A673 (cell line): ENCODE measurements at regions not wholly inside any gene's neighbourhood (a gene's known extent, or its start where the extent isn't known, plus 50 kb on each side); places are given as distances from the start of the nearest gene placed in this dataset.

Experiments used
- BruUV-seq: library from RNA; stranded (reverse); fragments of 400-500 nt; replicated peaks from 2 replicates; lab custom pipeline; 2021; lab: Mats Ljungman, UMichigan
- CTCF ChIA-PET: fragments of 300-600 bp; sonication (Branson Sonifier 250); formaldehyde crosslinking; loops from one replicate; lab custom pipeline; 2022; ENCODE audit warnings: antibody characterized with exemption; lab: Charles Lee
- POLR2A ChIA-PET: fragments of 300-600 bp; sonication (Branson Sonifier 250); formaldehyde crosslinking; loops from one replicate; lab custom pipeline; 2022; ENCODE audit warnings: antibody characterized with exemption; ENCODE audit not compliant: low non-redundant PET; lab: Charles Lee
- DNase-seq: peaks from one replicate; pipeline ENCODE4 v3.0.0-alpha.2; 2015; ENCODE audit warnings: low spot score
- H3K27ac ChIP-seq: fragments of 200-600 bp; sonication (generic); 2 replicates; pipeline ENCODE4 v1.5.1; 2016; ENCODE audit warnings: mixed run types, low read depth, mild to moderate bottlenecking, mixed read lengths, antibody characterized with exemption, low read length; ENCODE audit not compliant: poor library complexity, severe bottlenecking
- H3K27me3 ChIP-seq: fragments of 200-600 bp; sonication (generic); replicated peaks from 2 replicates; pipeline ENCODE4 v1.6.1; 2017; ENCODE audit warnings: mixed run types, low read depth, mild to moderate bottlenecking, mixed read lengths, antibody characterized with exemption, low read length; ENCODE audit not compliant: insufficient read depth, poor library complexity
- H3K36me3 ChIP-seq: fragments of 200-600 bp; sonication (generic); 2 replicates; pipeline ENCODE4 v1.6.1; 2016; ENCODE audit warnings: mixed run types, mild to moderate bottlenecking, mixed read lengths, antibody characterized with exemption, low read length; ENCODE audit not compliant: insufficient read depth, poor library complexity, severe bottlenecking
- H3K4me1 ChIP-seq: fragments of 200-600 bp; sonication (generic); 2 replicates; pipeline ENCODE4 v1.6.1; 2017; ENCODE audit warnings: mixed run types, mild to moderate bottlenecking, mixed read lengths, antibody characterized with exemption, low read length; ENCODE audit not compliant: insufficient read depth, poor library complexity, severe bottlenecking
- H3K4me3 ChIP-seq: fragments of 200-600 bp; sonication (generic); 2 replicates; pipeline ENCODE4 v1.5.1; 2016; ENCODE audit warnings: low read depth, mixed run types, mild to moderate bottlenecking, mixed read lengths, low read length; ENCODE audit not compliant: poor library complexity, severe bottlenecking
- H3K9me3 ChIP-seq: fragments of 200-600 bp; sonication (generic); 2 replicates; pipeline ENCODE4 v1.6.1; 2016; ENCODE audit warnings: mixed run types, low read depth, mild to moderate bottlenecking, mixed read lengths, antibody characterized with exemption, low read length; ENCODE audit not compliant: poor library complexity, severe bottlenecking
- EZH2 ChIP-seq: fragments of 200-600 bp; sonication (generic); IDR thresholded peaks from 2 replicates; pipeline ENCODE4 v1.6.1; 2017; ENCODE audit warnings: borderline replicate concordance, low read depth, mild to moderate bottlenecking, mixed read lengths, antibody characterized with exemption, low read length; ENCODE audit not compliant: poor library complexity, severe bottlenecking
- intact Hi-C: fragments of 100-400 bp; cut with micrococcal nuclease; formaldehyde crosslinking; loops from one replicate; pipeline ENCODE4 v1.10.0; 2022; ENCODE audit not compliant: unreplicated experiment
- TF ChIP-seq, protein P1 (sequence below): fragments of 300-800, 200-600 bp; sonication (generic); conservative IDR thresholded peaks from 2 replicates; pipeline ENCODE4 v1.5.1; 2017; ENCODE audit warnings: low read depth, mild to moderate bottlenecking, antibody characterized with exemption, low read length, moderate library complexity, mixed read lengths

DNA sequence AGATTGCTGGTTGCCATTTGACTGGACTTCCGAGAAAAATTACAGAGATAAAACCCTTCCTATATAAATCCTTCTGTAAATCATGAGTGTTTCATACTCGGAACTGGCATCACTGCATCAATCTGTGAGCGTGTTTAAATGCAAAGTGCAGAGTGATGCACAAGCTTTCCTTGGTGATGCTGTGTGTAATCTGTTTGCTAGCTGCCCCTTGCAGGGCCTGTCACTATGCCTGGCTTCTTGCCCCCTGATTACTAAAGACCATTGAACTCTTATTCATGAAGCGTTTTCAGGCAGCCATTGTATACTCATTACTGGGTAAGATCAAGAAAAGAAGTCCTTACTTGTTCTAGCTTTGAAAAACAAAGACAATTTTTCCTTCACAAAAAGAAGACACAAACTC is 266.9 kb upstream of the FANCL start:
- Histone ChIP-seq H3K27ac (no peak overlapping the region), H3K36me3 (no peaks in the 10 kb centered on the region), H3K9me3 (no peaks in the 10 kb centered on the region), H3K27me3 (no peaks in the 10 kb centered on the region), H3K4me1 (no peaks in the 10 kb centered on the region), H3K4me3 (no peak overlapping the region)
- intact Hi-C loops = no loop called here
- TF ChIP-seq, protein P1, sequence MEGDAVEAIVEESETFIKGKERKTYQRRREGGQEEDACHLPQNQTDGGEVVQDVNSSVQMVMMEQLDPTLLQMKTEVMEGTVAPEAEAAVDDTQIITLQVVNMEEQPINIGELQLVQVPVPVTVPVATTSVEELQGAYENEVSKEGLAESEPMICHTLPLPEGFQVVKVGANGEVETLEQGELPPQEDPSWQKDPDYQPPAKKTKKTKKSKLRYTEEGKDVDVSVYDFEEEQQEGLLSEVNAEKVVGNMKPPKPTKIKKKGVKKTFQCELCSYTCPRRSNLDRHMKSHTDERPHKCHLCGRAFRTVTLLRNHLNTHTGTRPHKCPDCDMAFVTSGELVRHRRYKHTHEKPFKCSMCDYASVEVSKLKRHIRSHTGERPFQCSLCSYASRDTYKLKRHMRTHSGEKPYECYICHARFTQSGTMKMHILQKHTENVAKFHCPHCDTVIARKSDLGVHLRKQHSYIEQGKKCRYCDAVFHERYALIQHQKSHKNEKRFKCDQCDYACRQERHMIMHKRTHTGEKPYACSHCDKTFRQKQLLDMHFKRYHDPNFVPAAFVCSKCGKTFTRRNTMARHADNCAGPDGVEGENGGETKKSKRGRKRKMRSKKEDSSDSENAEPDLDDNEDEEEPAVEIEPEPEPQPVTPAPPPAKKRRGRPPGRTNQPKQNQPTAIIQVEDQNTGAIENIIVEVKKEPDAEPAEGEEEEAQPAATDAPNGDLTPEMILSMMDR = no peak
- DNase-seq = no peak
- POLR2A ChIA-PET = no interaction called here
- CTCF ChIA-PET = no interaction called here
- no TSS peak for BruUV-seq

GRCh38 chr2:58503918-58504317 is 262.8 kb upstream of the FANCL start:
- Histone ChIP-seq H3K27me3 (no peaks in the 10 kb centered on the region), H3K27ac (no peak overlapping the region), H3K9me3 (no peaks in the 10 kb centered on the region), H3K36me3 (no peaks in the 10 kb centered on the region), H3K4me1 (no peaks in the 10 kb centered on the region), H3K4me3 (no peak overlapping the region)
- intact Hi-C loops = no loop called here
- TF ChIP-seq EZH2 = no peak
- TF ChIP-seq, protein P1 = no peak
- ChIA-PET CTCF (no interaction called here), POLR2A (interaction anchor here (0.7 kb wide), 1 partner anchor 260 kb away, joined by 3 read pairs; no protein-coding TSS in a partner anchor)
- BruUV-seq = no TSS peak
- DNase-seq = no peak

DNA sequence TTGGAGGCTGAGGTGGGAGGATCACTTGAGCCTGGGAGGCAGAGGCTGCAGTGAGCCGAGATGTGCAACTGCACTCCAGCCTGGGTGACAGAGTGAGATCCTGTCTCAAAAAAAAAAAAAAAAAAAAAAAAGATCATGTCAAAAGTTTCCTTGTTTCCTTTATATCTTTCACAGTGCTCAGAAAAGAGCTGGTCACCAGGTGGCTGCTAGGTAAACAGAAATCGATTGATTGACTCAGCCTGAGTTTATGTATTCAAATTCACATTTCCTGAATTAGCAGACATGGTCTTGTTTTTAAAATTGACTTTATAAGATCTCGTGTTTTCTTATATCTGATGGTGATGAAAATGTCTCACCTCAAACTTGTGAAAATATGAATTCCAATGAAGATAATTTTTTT is 261.8 kb upstream of the FANCL start:
- H3K9me3 ChIP-seq = no peaks in the 10 kb centered on the region
- POLR2A ChIA-PET = interaction anchor here (0.6 kb wide), 1 partner anchor 1790 kb away, joined by 8 read pairs; no protein-coding TSS in a partner anchor
- DNase-seq = no peak
- H3K27me3 ChIP-seq = no peaks in the 10 kb centered on the region
- intact Hi-C loops = no loop called here
- CTCF ChIA-PET = no interaction called here
- no TSS peak for BruUV-seq
- H3K4me3 ChIP-seq = no peak overlapping the region
- TF ChIP-seq, protein P1 = no peak
- TF ChIP-seq EZH2 = no peak
- no peaks in the 10 kb centered on the region for H3K4me1 ChIP-seq
- H3K36me3 ChIP-seq = no peaks in the 10 kb centered on the region
- no peak overlapping the region for H3K27ac ChIP-seq
